Renal cortical epithelial cell (primary cell): ENCODE measurements at regions not wholly inside any gene's neighbourhood (a gene's known extent, or its start where the extent isn't known, plus 50 kb on each side); places are given as distances from the start of the nearest gene placed in this dataset.

Experiments used
- DNase-seq: peaks from one replicate; pipeline ENCODE4 v3.0.0-alpha.2; 2011; ENCODE audit warnings: low read depth

DNA sequence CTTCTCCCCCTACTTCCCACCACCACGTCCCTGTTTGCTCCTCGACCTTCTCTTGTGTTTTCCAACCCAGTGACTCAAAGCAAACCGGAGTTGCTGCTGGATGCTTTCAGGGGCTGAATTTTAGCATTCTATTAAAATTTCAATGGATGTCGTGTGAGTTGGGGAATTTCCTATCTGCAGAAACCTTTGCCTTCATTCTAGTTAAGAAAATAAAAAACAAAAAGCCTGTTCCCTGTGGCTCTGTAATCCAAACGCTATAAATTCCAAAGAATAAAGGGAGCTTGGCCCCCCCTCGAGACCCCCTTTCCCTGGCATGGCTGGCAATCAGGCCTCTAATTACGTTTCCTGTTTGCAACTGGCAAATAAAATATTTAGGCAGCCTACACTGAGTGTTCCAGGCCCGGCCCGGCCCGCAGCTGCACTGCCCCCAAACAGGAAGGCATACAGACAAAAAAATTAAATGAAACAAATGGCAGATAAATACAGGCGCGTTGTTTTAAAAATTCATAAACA, 139.4 kb upstream of the PPP1R26 start:
- no peak for DNase-seq

DNA sequence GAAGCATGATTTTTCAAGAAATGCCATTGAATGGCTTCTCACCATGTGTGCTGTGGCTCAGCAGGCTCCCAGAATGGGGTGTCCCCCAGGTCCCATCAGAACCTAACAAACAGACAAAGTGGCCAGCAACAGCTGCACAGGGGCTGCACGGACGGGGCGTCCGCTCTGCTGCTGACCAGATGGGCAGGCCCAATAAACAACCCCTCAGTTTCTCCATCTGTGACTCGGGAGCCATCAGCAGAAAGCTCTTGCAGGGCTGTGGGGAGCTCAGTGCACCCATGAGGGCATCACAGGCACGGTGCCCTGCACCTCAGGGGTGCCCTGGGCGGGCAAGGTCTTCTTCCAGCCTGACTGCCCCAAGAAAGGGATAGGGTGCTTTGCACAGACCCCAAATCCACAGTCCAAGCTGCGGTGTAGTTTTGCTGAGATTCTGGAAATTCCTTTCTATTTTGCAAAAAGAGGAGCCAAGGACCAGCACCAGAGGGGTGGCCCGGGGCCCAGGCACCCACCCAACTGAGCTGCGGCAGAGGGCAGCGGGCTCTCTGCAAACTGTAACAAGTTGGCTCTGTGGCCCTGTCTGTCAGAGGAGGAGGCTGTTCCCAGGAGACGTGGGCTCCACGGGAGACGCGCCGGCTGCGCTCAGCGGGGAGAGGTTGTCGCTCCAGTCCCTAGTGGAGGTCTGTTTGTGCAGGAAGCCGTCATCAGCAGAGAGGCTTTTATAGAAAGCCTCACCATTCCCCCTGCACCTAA, 138.7 kb upstream of the PPP1R26 start:
- no peak for DNase-seq

DNA sequence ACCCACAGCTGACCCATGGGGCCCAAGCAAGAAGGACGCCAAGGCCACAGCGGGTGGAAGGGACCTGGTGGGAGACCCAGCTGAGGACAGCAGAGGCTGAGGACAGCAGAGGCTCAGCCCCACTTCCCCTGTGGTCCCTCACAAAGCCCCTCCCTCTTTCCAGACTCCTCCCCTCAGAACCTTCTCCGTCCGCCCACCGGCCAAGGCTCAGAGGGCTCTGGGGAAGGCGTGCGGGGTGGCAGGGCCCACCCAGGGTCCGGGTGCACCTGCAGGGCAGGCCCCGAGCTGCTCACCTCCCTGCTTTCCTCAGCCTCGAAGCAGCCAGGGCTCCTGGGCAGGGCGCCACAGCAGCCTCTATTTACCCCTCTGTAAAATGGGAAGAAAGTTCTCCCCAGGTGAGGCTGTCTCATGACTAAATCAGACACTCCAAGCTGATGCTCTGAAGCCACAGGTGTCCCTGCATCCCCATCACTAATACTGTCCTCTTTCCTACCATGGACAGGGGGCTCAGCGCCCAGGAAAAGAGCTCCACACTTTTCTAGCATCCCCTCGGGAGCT, 137.9 kb upstream of the PPP1R26 start:
- DNase-seq: no peak

- DNase-seq: no peak
Measured at GRCh38 chr9:135342206-135343130, 137.1 kb upstream of the PPP1R26 start.

DNA sequence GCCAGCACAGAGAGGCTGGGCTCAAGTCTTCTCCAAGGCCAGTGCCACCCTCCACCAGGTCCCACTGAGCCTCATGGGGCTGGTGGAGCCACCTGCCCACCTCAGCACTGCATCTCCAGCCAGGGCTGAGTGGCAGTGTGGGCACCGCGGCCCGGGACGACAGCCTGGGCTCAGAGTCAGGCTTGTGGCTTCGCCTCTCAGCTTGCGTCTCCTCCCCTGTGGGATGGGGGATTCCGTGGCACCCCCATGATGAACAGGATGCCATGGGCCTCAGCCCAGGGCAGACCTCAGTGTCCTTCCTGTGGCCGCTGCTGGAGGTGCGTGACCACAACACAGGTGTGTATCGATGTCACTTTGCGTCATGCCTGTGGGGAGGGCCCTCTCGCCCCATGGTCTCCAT, 136.4 kb upstream of the PPP1R26 start:
- DNase-seq: no peak

DNA sequence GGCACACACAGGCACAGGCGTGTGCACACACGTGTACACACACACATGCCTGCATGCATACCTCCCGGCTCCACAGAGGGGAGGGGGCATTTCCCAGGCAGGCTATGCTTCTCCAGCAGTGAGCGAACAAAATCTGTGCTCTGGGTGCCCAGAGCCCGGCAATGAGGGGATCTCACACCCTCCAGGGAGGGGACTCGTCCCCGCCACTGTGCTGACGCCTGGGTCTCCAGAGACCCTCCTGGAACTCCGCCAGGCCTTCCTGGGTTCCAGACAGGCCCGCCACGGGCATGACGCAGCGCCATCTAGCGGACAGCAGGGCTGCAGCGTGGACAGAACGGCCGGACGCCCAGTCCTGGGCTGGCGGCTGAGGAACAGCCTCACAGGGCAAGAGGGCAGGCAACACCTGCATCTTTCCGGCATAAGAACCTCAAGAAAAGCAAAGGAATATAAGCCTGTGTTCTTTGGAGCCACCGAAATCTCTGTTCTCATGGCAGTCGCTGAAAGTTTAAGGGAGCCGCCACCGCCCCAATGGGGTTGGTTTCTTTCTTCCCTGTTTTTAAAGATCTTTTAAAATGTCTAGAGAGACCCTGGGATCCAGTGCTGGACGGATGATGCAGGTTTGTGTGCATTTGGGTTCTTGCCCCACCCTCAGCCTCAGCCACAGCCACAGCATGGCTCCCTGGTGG, 135.6 kb upstream of the PPP1R26 start:
- DNase-seq: no peak

DNA sequence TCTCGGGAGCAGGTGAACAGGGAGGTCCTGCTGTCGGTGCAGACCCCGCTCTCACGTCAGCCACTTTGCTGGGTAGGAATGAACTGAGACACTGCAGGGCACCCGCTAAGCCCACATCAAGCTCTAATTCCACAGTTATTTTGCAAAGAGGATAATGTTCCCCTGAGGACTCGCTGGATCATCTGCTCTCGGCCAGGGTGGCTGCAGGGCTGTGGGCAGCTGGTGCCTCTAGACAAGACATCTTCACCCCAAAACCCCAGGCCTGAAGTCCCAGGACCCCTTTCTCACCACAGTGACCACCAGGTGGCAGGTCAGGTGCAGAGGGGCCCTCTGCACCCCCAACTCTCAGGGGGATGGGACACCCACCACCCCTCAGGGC, 135.1 kb upstream of the PPP1R26 start:
- DNase-seq: no peak

GRCh38 chr9:135344915-135345500, 134.6 kb upstream of the PPP1R26 start:
- DNase-seq: no peak

GRCh38 chr9:135345775-135346433, 133.7 kb upstream of the PPP1R26 start:
- DNase-seq: no peak

- DNase-seq: no peak
Measured at GRCh38 chr9:135346438-135347050, 133.0 kb upstream of the PPP1R26 start.

GRCh38 chr9:135347461-135347860, 132.1 kb upstream of the PPP1R26 start:
- DNase-seq: no peak

GRCh38 chr9:135348076-135348787, 131.3 kb upstream of the PPP1R26 start:
- DNase-seq: no peak

- DNase-seq: no peak
Measured at GRCh38 chr9:135348788-135349150, 130.8 kb upstream of the PPP1R26 start.

- DNase-seq: no peak
Measured at GRCh38 chr9:135349212-135350002, 130.2 kb upstream of the PPP1R26 start.

DNA sequence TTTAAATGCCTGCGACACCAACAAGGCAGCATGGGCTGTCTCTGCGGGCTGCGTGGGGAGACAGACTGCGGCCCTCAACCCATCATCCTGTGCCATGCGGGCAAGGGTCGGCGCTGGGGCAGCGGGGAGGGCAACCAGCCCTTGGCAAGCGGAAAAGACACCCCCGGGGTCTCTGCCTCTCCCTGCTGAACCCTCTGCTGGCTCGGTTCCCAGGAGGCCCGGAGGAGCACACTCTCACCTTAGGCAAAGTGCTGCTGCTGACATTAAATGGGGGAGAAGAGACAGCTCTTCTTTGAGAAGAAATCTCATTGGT, 129.6 kb upstream of the PPP1R26 start:
- DNase-seq: no peak

GRCh38 chr9:135353935-135354334, 125.6 kb upstream of the PPP1R26 start:
- DNase-seq: no peak

DNA sequence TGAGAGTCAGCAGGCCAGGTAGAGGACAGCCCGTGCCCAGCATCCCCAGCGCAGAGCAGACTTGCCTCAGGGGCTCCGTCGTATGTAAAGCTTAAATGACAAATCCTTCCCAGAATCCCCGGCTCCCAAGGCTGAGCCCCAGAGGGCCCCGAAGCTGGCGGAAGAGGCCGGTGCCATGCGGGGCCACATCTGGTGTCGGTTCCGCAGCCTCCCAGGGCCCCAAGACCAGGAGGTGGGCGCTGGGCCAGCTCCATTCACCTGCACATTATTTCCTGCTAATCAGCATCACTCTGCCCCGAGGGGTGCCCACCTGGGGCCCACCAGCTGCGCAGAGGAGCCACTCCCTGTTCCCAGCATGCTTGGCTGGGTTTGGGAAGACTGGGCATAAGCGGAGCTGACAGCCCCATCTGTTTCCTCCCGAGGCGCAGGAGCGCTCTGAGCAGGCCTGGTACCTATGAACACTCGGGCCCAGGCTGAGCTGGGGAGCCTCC, 124.0 kb upstream of the PPP1R26 start:
- DNase-seq: no peak

DNA sequence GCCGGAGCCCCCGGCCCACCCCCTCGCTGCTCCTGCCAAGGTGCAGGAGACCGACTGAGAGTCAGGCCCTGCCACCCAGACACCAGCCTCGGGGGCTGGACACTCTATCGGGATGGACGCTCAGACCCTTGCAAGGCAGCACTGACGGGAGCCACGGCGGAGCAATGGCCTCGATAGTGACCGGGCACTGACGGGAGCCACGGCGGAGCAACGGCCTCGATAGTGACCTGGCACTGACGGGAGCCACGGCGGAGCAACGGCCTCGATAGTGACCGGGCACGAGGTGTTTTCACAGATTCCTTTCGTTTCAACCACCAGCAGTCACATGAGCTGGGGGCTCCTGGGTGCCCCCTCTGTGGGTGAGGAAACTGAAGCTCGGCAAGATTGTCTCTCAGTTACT, 123.6 kb upstream of the PPP1R26 start:
- DNase-seq: no peak

GRCh38 chr9:135356796-135357195, 122.8 kb upstream of the PPP1R26 start:
- DNase-seq: no peak
